ENCODE measurements at regions not wholly inside any gene's neighbourhood (a gene's known extent, or its start where the extent isn't known, plus 50 kb on each side); places are given as distances from the start of the nearest gene placed in this dataset.

DNA sequence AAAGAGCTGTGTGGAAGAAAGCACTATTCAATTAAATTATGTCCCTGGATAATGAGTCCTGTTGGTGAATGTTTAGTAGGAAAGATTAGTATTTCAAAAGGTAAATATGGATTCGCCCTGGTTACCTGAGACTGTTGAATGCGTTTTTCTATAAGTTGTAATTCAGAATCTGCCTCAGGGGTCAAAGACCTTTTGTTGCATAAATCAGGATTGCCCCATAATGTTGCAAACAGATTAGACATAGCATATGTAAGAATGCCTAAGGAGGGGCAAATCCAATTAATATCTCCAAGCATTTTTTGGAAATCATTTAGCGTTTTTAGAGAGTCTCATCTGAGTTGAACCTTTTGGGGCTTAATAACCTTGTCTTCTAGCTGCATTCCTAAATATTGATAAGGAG, 70.1 kb upstream of the ARL4D start:
- TF ChIP-seq EZH2phosphoT487 (IDR thresholded peaks at IDR 0.05; ENCODE audit: low read depth): no peak
- TF ChIP-seq CTCF (IDR thresholded peaks at IDR 0.05; ENCODE audit: low read depth, low read length): no peak

Measured in OCI-LY3 (cell line).